Fibroblast of the conjunctiva (primary cell): ENCODE measurements at regions not wholly inside any gene's neighbourhood (a gene's known extent, or its start where the extent isn't known, plus 50 kb on each side); places are given as distances from the start of the nearest gene placed in this dataset.
"Not testable (repeated sequence)": the region's sequence is repeated elsewhere in the genome, so short reads cannot be mapped to it uniquely, and the experiment has no call there.

ENCODE experiments used
- DNase-seq: peaks from one replicate; pipeline ENCODE4 v3.0.0-alpha.2; 2010; ENCODE audit warnings: low read depth

DNA sequence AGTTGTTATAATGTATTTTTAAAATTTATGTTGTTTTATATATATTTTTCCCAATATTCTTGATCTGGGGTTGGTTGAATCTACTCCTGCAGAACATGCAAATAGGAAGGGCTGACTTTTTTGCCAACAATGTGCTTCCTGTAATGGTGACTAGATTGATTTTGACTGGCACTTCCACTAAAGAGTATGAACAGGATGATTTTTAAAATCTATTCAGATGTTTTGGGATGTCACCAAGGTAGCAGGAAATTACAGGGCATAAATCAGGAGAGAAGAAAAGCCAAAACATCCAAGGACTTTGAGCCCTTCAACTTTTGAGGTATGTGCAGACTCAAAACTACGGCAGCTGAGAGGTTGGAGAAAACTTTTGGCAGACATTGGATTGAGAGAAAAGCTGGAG is 1047.6 kb downstream of the SLITRK5 start:
- DNase-seq = no peak

GRCh38 chr13:88726075-88726474 is 1054.9 kb downstream of the SLITRK5 start:
- no peak for DNase-seq

- not testable (repeated sequence) for DNase-seq
Measured at GRCh38 chr13:88727236-88727635, 1056.1 kb downstream of the SLITRK5 start.

DNA sequence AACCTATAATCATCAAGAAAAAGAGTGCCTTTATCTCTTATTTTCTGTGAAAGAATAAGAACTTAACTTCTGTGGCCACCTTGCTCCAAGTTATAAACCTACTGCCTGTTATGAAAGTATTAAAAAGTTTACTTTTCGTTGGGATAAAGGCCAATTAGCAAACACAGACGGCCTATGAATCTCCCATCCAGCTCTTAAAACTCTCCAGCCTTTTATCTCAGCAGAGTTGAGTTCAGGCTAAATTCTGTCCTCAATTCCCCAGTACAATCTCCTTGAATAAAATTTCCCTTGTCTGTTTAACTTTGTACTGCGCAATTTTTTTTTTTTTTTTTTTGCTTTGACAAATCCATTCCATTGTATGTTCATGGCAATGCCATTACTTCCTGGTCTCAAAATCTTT is 1058.4 kb downstream of the SLITRK5 start:
- DNase-seq = no peak

DNA sequence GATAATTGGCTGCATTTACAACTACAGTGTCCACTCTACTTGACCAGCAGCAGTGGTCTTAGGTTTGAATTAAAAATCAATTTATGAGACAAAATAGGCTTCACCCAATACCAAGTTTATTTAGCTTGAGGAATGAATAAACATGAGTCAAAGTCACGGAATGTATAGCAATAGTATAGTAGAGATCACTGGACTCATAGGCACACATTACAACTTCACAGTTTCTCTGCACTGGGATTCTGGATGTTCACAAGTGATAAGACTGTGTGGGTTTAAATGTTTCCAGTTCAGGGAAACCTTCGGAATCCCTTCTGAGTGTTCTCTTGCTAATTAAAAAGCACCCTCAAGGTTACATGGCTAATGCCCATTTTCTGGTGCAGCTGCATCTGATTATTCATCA is 1064.9 kb downstream of the SLITRK5 start:
- no peak for DNase-seq

DNA sequence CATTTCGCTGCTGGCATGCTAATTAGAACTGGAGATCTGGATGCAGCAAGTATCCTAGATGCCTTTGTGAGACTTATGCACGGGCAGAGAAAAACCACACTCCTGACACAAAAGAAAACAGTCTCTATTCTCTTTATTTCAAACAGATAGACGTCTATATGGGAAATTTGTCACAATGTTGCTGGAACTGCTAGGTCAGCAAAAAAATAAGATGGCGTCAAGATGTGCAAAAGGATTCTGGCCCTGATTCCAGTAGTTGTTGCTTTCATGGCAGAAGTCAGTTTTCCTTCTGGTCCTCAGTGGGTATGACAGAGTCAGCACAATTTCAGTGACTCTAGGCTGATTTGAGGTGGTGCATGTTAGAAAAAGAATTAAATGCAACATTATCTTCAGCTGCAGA is 1068.0 kb downstream of the SLITRK5 start:
- DNase-seq = no peak

DNA sequence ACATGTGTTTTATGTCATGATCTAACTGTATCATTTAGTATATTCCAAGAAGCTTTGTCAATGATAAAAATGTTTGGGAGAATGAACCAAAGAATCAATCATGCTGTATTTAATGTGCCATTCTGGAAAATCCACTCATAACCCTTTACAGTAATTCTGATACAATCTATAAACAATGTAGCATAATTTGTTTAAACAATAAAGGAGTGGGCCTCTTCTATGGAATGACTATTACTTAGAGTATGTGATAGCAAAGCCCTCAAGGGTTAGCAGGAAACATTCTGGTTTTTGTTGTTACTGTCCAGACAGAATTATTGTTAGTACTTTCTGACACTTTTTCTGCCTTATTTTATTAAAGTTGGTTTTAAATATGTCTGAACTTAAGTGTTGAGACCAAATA is 1073.1 kb downstream of the SLITRK5 start:
- no peak for DNase-seq

GRCh38 chr13:88745011-88745410 is 1073.8 kb downstream of the SLITRK5 start:
- no peak for DNase-seq

DNA sequence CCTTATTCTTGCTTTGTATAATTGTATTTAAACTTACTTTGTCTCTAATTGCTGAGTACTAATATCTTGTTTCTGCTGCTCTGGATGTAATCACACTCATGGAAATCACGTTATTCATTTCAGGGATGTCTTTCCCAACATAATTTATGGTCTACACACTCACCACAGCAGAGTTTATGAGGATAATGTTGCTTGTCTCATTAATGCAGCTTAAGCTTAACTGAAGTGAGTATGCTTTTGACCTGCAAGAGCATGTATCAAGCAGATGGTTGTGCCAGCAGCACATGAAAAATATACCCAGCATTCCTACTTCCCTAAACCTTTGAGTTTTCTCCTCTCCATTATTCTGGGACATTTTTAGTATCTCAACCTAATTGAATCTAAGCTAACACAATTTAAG is 1080.9 kb downstream of the SLITRK5 start:
- no peak for DNase-seq

GRCh38 chr13:88754141-88754540 is 1083.0 kb downstream of the SLITRK5 start:
- DNase-seq = no peak

DNA sequence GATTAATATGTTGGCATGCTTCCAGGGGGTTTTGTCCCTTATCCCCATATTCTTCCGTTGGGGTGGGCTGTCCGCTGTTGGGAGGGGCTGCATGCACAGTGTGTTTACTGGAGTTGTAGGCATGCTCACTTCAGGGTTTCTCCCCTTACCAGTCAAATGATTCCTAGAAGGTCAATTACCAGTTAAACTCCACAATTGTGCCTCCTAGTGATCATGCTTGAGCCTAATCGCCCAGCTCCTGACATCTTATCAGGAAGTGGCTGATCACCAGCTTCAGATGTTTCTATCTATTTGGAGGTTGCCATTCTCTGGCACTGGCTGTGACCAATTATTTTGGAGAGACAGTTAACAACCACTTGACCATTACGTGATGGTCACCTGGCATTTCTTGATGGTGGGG is 1090.0 kb downstream of the SLITRK5 start:
- no peak for DNase-seq

DNA sequence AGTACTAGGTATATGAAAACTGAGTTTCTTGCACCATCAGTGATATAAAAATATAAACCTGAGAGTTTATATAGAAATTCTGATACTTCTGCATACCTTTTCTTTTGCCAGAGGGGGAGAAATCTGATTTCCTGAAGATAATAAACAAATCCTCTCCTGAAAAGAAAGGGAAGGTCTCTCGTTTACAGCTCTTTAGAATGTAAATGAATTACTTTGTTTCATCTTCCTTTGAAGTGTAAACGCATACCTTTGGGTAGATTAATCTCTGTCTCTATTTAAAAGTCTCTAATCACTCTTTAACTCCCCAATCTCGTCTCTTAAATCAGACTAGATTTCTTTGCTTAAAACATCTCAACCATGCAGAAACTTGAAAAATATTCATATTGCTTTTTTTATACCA is 1092.9 kb downstream of the SLITRK5 start:
- DNase-seq = no peak

GRCh38 chr13:88800505-88800904 is 1129.3 kb downstream of the SLITRK5 start:
- DNase-seq = no peak

GRCh38 chr13:88801361-88801760 is 1130.2 kb downstream of the SLITRK5 start:
- DNase-seq = no peak

- no peak for DNase-seq
Measured at GRCh38 chr13:88802886-88803285, 1131.7 kb downstream of the SLITRK5 start.

DNA sequence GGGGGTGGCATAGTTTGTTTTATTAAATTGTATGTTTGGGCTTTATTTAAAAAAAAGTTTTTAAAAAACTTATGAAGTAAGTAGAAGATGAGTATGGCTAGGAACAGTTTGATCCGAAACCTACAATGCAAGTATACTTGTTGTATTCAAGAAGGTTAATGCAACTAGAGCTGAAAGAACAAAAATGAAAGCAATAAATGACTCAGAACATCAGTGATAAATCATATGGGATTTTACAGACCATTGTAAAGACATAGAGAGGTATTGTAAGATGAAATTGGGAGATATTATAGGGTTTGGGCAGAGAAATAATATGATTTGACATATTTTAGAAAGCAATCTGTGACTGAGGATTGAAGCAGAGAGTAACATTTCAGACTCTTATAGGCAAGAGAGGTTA is 1135.3 kb downstream of the SLITRK5 start:
- no peak for DNase-seq

- no peak for DNase-seq
Measured at GRCh38 chr13:88817560-88817959, 1146.4 kb downstream of the SLITRK5 start.

GRCh38 chr13:88823114-88823513 is 1151.9 kb downstream of the SLITRK5 start:
- DNase-seq = no peak

- no peak for DNase-seq
Measured at GRCh38 chr13:88824218-88824617, 1153.0 kb downstream of the SLITRK5 start.

- no peak for DNase-seq
Measured at GRCh38 chr13:88840085-88840484, 1168.9 kb downstream of the SLITRK5 start.

DNA sequence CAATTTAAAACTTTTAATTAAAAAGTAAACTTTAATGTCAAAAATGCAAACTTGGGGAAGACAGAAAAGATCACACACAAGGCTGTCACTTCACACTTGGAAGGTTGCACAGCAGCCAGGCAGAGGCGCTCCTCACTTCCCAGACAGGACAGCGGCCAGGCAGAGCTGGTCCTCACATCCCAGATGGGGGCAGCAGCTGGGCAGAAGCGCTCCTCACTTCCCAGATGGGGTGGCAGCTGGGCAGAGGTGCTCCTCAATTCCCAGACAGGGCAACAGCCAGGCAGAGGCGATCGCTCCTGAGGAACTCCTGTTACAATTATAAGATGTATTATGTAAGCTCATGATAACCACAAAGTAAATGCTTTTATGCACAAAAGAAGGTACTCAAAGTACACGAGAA is 1181.1 kb downstream of the SLITRK5 start:
- not testable (repeated sequence) for DNase-seq

- DNase-seq = no peak
Measured at GRCh38 chr13:88857256-88857655, 1186.1 kb downstream of the SLITRK5 start.

GRCh38 chr13:88862095-88862620 is 1191.0 kb downstream of the SLITRK5 start:
- no peak for DNase-seq

DNA sequence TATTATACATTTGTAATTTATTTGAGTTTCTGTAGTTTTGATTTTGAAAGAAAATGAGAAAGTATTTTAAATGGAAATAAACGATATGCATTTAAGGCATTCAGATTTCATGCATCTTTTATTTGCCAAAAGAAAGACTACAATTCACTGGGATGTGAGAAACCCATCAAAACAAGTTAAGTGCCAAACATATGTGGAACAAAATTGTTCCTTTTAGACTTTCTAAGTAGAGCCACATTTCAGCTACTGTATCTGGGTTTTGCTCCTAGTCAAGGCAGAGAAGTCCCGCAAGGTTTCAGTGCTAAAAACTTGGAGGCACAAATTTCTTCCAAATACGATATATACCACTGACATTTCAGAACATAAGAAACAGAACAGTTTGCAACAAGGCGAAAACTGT is 1191.9 kb downstream of the SLITRK5 start:
- no peak for DNase-seq

GRCh38 chr13:88866195-88866594 is 1195.0 kb downstream of the SLITRK5 start:
- no peak for DNase-seq
